ENCODE measurements at regions not wholly inside any gene's neighbourhood (a gene's known extent, or its start where the extent isn't known, plus 50 kb on each side); places are given as distances from the start of the nearest gene placed in this dataset.

DNA sequence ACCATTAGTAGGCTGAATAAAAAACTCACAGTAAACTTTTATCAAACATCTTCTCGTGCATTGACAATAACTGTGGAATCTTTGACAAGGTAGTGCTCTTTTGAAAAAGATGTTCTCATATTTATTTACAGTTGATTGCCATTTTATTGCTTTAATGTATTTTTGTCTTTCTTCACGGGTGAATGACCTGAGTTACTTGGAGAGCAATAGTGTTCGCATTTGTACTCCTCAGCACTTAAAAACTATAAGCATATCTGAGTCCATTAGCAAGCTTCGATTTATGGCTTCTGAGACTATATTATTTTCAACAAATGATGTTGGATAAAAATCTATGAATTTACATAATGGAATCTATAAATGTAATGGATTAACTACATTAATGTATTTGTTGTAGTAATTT lies 1012.3 kb downstream of the CDH9 start:
- Histone ChIP-seq H2BK120ac (ENCODE audit: low read depth, low read length) (no peak overlapping the region), H4K91ac (ENCODE audit: insufficient read depth, low read depth, low read length) (no peak overlapping the region), H3K27ac (ENCODE audit: insufficient read depth, low read length) (no peak overlapping the region), H4K20me1 (ENCODE audit: insufficient read depth, low read length) (no peaks in the 10 kb centered on the region), H3K18ac (ENCODE audit: low read depth, low read length) (no peak overlapping the region), H2AK5ac (ENCODE audit: low read depth, low read length) (no peak overlapping the region), H2AFZ (replicated peaks; ENCODE audit: low read length, poor library complexity) (no peak overlapping the region), H3K23ac (ENCODE audit: low read depth, low read length) (no peak overlapping the region), H3K9ac (ENCODE audit: low read depth, low read length) (no peak overlapping the region), H3K9me3 (ENCODE audit: control insufficient read depth, insufficient read depth, low read length) (peaks cover 2% of the 10 kb centered on the region; the same call in 1 of the 2 replicates), H3K36me3 (ENCODE audit: control insufficient read depth, insufficient read depth, low read length) (no peaks in the 10 kb centered on the region), H3K27me3 (ENCODE audit: control insufficient read depth, insufficient read depth, low read length) (no peaks in the 10 kb centered on the region), H3K79me1 (ENCODE audit: low read depth in 1 of 2, low read length in 2 of 2) (no peaks in the 10 kb centered on the region), H3K4me3 (ENCODE audit: insufficient read depth, low read depth, low read length) (no peak overlapping the region), H2AK9ac (replicated peaks; ENCODE audit: low read depth, low read length, poor library complexity) (no peak overlapping the region), H3K9me1 (ENCODE audit: insufficient read depth, low read length) (no peaks in the 10 kb centered on the region), H3K4me1 (ENCODE audit: control insufficient read depth, insufficient read depth, low read length) (no peaks in the 10 kb centered on the region), H3K56ac (ENCODE audit: extremely low read depth, insufficient read depth, low read length) (no peak overlapping the region), H2BK15ac (ENCODE audit: low read depth, low read length) (no peak overlapping the region), H4K5ac (ENCODE audit: low read depth, low read length) (no peak overlapping the region), H3K14ac (replicated peaks; ENCODE audit: low read depth, low read length) (no peak overlapping the region), H3K4ac (ENCODE audit: low read depth, low read length) (no peak overlapping the region), H2BK20ac (ENCODE audit: low read depth, low read length) (no peak overlapping the region), H3K4me2 (ENCODE audit: low read depth, low read length) (no peak overlapping the region), H2BK5ac (ENCODE audit: low read depth, low read length, poor library complexity, severe bottlenecking) (no peak overlapping the region), H4K8ac (ENCODE audit: low read depth in 2 of 2, low read length in 2 of 2) (no peak overlapping the region)
- no peak for TF ChIP-seq RFX5 (IDR thresholded peaks at IDR 0.05; ENCODE audit: low read depth, low read length)
- TF ChIP-seq RAD21 (IDR thresholded peaks at IDR 0.05; ENCODE audit: low read length) = no peak
- TF ChIP-seq, protein P1, sequence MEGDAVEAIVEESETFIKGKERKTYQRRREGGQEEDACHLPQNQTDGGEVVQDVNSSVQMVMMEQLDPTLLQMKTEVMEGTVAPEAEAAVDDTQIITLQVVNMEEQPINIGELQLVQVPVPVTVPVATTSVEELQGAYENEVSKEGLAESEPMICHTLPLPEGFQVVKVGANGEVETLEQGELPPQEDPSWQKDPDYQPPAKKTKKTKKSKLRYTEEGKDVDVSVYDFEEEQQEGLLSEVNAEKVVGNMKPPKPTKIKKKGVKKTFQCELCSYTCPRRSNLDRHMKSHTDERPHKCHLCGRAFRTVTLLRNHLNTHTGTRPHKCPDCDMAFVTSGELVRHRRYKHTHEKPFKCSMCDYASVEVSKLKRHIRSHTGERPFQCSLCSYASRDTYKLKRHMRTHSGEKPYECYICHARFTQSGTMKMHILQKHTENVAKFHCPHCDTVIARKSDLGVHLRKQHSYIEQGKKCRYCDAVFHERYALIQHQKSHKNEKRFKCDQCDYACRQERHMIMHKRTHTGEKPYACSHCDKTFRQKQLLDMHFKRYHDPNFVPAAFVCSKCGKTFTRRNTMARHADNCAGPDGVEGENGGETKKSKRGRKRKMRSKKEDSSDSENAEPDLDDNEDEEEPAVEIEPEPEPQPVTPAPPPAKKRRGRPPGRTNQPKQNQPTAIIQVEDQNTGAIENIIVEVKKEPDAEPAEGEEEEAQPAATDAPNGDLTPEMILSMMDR (conservative IDR thresholded peaks at IDR 0.05; ENCODE audit: low read depth, low read length) = no peak
- no peak for TF ChIP-seq SMC3 (IDR thresholded peaks at IDR 0.05; ENCODE audit: low read depth, low read length)
- ChIA-PET CTCF (no interaction called here), POLR2A (ENCODE audit: unreplicated experiment) (no interaction called here)
- dilution Hi-C loops (cut with HindIII; ENCODE audit: low sequenced_read_pairs, unreplicated experiment) = no loop called here
- ATAC-seq (ENCODE audit: low read depth) (no peak), DNase-seq (no peak)
- BruUV-seq (replicated peaks) = no TSS peak
- intact Hi-C loops (cut with micrococcal nuclease) = no loop called here
- WGBS, 2 experiments (ENCODE audit: extremely low coverage in 2 of 2, insufficient read length in 1 of 2) = no CpG with 5 or more reads among the region's 4 CpGs
- in situ Hi-C loops (cut with MboI; ENCODE audit: low sequenced_read_pairs) = no loop called here

Measured in IMR-90 (cell line).